Loucy (cell line): ENCODE measurements at regions not wholly inside any gene's neighbourhood (a gene's known extent, or its start where the extent isn't known, plus 50 kb on each side); places are given as distances from the start of the nearest gene placed in this dataset.

Source experiments
- CTCF ChIP-seq: fragments of 200-600 bp; sonication (generic); conservative IDR thresholded peaks from 2 replicates; pipeline ENCODE4 v1.5.1; 2014; ENCODE audit warnings: mild to moderate bottlenecking, antibody characterized with exemption, low read length
- EZH2phosphoT487 ChIP-seq: fragments of 200-600 bp; IDR thresholded peaks from 2 replicates; pipeline ENCODE4 v1.6.1; 2018; ENCODE audit warnings: antibody characterized with exemption, mild to moderate bottlenecking, moderate library complexity, borderline replicate concordance

GRCh38 chr3:17915341-17915740 lies 172.9 kb upstream of the TBC1D5 start:
- TF ChIP-seq CTCF (no peak), EZH2phosphoT487 (no peak)
